Activated CD4-positive, CD25-positive, alpha-beta regulatory T cell (primary cell): ENCODE measurements at regions not wholly inside any gene's neighbourhood (a gene's known extent, or its start where the extent isn't known, plus 50 kb on each side); places are given as distances from the start of the nearest gene placed in this dataset.

Experiments
- DNase-seq, 4 experiments: peaks; one replicate each; lab custom pipeline; 2025; lab: John Stamatoyannopoulos, UW

- no peak for DNase-seq
Measured at GRCh38 chr12:96134200-96134599, 60.0 kb upstream of the ELK3 start.

- DNase-seq: no peak
Measured at GRCh38 chr12:96136161-96136560, 58.0 kb upstream of the ELK3 start.

GRCh38 chr12:96136725-96137378 is 57.3 kb upstream of the ELK3 start:
- DNase-seq: no peak

GRCh38 chr12:96140174-96140573 is 54.0 kb upstream of the ELK3 start:
- DNase-seq: no peak

- no peak for DNase-seq
Measured at GRCh38 chr12:96141216-96141912, 52.8 kb upstream of the ELK3 start.

- DNase-seq: no peak
Measured at GRCh38 chr12:96143392-96143791, 50.8 kb upstream of the ELK3 start.

- DNase-seq: no peak
Measured at GRCh38 chr12:96143827-96144565, 50.2 kb upstream of the ELK3 start.
